ENCODE measurements at regions not wholly inside any gene's neighbourhood (a gene's known extent, or its start where the extent isn't known, plus 50 kb on each side); places are given as distances from the start of the nearest gene placed in this dataset.
A peak's percentile ranks its signal among the peaks of the same experiment; 100 is the strongest.

DNA sequence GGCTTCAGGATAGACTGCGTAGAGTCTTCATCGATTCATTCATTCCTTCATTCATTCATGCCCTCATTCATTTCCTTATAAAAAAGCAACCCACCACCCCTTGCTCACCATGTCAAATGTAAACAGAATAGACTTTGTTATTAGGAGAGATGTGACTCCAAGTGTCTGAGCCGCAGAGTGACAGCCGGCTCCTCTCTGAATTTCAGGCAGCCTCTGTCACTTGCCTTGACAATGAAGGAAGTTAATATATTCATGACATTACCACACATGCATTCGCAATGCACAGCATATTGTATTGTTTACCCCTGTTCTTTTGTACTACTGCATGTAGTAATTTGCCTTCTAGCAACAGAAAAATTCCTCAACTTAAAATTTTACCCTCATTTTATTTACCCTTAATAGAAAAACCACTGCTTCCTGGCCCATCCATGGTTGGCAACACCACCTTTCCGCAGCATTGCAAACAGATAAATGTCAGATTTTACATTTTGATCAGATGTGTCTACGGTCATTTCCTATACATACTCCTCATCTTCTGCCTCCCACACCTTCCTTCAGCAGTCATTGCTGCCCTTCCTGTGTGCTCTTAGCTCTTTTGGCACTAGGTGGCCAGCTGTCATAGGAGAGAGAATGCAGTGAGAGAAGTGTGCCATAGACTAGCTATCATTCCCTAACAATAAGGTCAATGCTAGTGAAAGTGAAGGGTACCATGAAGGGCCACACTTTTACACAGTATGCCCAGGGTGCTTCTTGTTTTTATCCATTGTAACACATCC is 1090.8 kb downstream of the BCL11A start (continued):
- TF ChIP-seq, protein P1, sequence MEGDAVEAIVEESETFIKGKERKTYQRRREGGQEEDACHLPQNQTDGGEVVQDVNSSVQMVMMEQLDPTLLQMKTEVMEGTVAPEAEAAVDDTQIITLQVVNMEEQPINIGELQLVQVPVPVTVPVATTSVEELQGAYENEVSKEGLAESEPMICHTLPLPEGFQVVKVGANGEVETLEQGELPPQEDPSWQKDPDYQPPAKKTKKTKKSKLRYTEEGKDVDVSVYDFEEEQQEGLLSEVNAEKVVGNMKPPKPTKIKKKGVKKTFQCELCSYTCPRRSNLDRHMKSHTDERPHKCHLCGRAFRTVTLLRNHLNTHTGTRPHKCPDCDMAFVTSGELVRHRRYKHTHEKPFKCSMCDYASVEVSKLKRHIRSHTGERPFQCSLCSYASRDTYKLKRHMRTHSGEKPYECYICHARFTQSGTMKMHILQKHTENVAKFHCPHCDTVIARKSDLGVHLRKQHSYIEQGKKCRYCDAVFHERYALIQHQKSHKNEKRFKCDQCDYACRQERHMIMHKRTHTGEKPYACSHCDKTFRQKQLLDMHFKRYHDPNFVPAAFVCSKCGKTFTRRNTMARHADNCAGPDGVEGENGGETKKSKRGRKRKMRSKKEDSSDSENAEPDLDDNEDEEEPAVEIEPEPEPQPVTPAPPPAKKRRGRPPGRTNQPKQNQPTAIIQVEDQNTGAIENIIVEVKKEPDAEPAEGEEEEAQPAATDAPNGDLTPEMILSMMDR (IDR thresholded peaks at IDR 0.05; ENCODE audit: control extremely low read depth in 1 of 3, insufficient read depth in 1 of 3, low read depth in 1 of 3, low read length in 3 of 3), result peak in 2 of 3 experiments; percentile 3 to 35; a peak in 2 of 4 replicates
